C4-2B (cell line): ENCODE measurements at regions not wholly inside any gene's neighbourhood (a gene's known extent, or its start where the extent isn't known, plus 50 kb on each side); places are given as distances from the start of the nearest gene placed in this dataset.

ENCODE experiments used
- CTCF ChIP-seq: fragments of 450-650 bp; conservative IDR thresholded peaks from 2 replicates; pipeline ENCODE4 v1.5.1; 2017; ENCODE audit warnings: mild to moderate bottlenecking
- ZFX ChIP-seq: fragments of 450-650 bp; IDR thresholded peaks from 2 replicates; pipeline ENCODE4 v1.6.1; 2017

- no peak for TF ChIP-seq CTCF
- TF ChIP-seq ZFX = no peak
These were observed 91.9 kb upstream of the NEURL1B start for GRCh38 chr5:172548981-172549687.
